Nephron (organoid): ENCODE measurements at regions not wholly inside any gene's neighbourhood (a gene's known extent, or its start where the extent isn't known, plus 50 kb on each side); places are given as distances from the start of the nearest gene placed in this dataset.
A peak's percentile ranks its signal among the peaks of the same experiment; 100 is the strongest.

Source experiments
- H3K27ac Mint-ChIP-seq, 3 experiments: 2 replicates each; pipeline ENCODE4 v1.8.0; 2020; ENCODE audit warnings: mixed read lengths in 3 of 3, mild to moderate bottlenecking in 2 of 3, moderate library complexity in 1 of 3
- H3K27me3 Mint-ChIP-seq: 2 replicates; pipeline ENCODE4 v1.8.0; 2021; ENCODE audit warnings: low read depth, mild to moderate bottlenecking, moderate library complexity, mixed read lengths
- H3K36me3 Mint-ChIP-seq: 2 replicates; pipeline ENCODE4 v1.8.0; 2020; ENCODE audit warnings: low read depth, mixed read lengths
- H3K4me1 Mint-ChIP-seq: 2 replicates; pipeline ENCODE4 v1.8.0; 2020; ENCODE audit warnings: mixed read lengths
- H3K4me3 Mint-ChIP-seq, 3 experiments: 2 replicates each; pipeline ENCODE4 v1.8.0; 2020; ENCODE audit warnings: mild to moderate bottlenecking in 3 of 3, mixed read lengths in 3 of 3, moderate library complexity in 2 of 3
- H3K9me3 Mint-ChIP-seq: 2 replicates; pipeline ENCODE4 v1.8.0; 2020; ENCODE audit warnings: mixed read lengths
- TF ChIP-seq, protein P1 (sequence below), 3 experiments: fragments of 200-600 bp; sonication (generic); IDR thresholded peaks; one replicate each; pipeline ENCODE4 v1.5.0; 2021; ENCODE audit warnings: antibody characterized with exemption in 3 of 3; ENCODE audit not compliant: unreplicated experiment in 3 of 3

- H3K4me3 Mint-ChIP-seq: no peak overlapping the region
- H3K4me1 Mint-ChIP-seq: no peaks in the 10 kb centered on the region
- TF ChIP-seq, protein P1, sequence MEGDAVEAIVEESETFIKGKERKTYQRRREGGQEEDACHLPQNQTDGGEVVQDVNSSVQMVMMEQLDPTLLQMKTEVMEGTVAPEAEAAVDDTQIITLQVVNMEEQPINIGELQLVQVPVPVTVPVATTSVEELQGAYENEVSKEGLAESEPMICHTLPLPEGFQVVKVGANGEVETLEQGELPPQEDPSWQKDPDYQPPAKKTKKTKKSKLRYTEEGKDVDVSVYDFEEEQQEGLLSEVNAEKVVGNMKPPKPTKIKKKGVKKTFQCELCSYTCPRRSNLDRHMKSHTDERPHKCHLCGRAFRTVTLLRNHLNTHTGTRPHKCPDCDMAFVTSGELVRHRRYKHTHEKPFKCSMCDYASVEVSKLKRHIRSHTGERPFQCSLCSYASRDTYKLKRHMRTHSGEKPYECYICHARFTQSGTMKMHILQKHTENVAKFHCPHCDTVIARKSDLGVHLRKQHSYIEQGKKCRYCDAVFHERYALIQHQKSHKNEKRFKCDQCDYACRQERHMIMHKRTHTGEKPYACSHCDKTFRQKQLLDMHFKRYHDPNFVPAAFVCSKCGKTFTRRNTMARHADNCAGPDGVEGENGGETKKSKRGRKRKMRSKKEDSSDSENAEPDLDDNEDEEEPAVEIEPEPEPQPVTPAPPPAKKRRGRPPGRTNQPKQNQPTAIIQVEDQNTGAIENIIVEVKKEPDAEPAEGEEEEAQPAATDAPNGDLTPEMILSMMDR (IDR thresholded peaks at IDR 0.05; ENCODE audit: unreplicated experiment in 3 of 3): no peak
- no peaks in the 10 kb centered on the region for H3K36me3 Mint-ChIP-seq
- H3K27me3 Mint-ChIP-seq: peaks cover 8% of the 10 kb centered on the region
- H3K27ac Mint-ChIP-seq: no peak overlapping the region
- H3K9me3 Mint-ChIP-seq: no peaks in the 10 kb centered on the region
Measured at GRCh38 chr2:21602789-21603188, 479.0 kb downstream of the TDRD15 start.

DNA sequence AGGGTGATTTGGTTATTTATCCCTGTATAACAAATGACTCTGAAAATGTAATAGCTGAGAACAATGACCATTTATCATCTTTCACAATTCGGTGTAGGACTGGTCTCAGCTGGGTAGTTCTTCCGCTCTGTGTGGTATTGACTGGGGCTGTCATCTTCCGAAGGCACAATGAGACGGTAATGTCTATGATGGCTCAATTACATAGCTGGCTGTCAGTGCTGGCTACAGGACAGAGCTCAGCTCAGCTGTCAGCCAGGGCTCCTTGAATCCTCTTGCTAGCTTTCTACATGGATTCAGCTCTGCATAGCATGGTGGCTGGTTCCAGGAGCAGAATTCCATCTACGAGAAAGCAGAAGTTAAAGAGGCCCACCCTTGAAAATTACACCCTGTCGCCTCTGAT lies 483.8 kb downstream of the TDRD15 start:
- no peaks in the 10 kb centered on the region for H3K4me1 Mint-ChIP-seq
- H3K27me3 Mint-ChIP-seq: peaks cover 8% of the 10 kb centered on the region
- TF ChIP-seq, protein P1 (IDR thresholded peaks at IDR 0.05; ENCODE audit: unreplicated experiment in 3 of 3): no peak

GRCh38 chr2:21610304-21610703 lies 486.5 kb downstream of the TDRD15 start:
- Mint-ChIP-seq H3K9me3 (peaks cover 27% of the 10 kb centered on the region), H3K27ac (no peak overlapping the region), H3K4me1 (no peaks in the 10 kb centered on the region), H3K27me3 (peaks cover 1% of the 10 kb centered on the region), H3K4me3 (no peak overlapping the region), H3K36me3 (no peaks in the 10 kb centered on the region)
- TF ChIP-seq, protein P1 (IDR thresholded peaks at IDR 0.05; ENCODE audit: unreplicated experiment in 3 of 3): no peak

More for the DNA sequence above, 483.8 kb downstream of the TDRD15 start:
- Mint-ChIP-seq H3K9me3 (peaks cover 11% of the 10 kb centered on the region), H3K4me3 (no peak overlapping the region), H3K27ac (no peak overlapping the region), H3K36me3 (no peaks in the 10 kb centered on the region)

DNA sequence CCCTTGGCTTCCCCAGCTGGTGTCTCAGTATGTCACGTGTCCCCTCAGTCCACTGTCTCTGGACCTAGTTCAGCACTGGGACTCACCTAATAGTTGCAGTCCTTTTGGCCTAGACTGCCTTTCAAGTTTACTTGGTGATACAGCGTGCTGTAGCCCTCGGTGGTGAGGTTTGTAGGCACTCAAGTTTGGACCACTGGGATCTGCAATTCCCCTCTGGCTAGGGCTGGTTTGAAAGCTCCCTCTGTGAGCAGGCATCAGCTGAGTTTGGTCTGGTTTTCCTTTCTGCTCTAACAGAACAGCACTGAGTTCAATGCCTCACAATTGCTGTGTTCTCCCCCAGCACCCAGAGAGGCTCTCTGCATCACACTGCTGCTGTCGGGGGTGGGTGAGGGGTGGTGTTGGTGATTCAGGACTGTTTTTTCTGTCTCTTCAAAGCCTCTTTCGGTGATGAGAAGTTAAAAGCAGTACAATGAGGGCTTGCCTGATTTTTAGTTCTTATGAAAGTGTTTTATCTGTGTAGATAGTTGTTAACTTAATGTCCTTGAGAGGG lies 494.2 kb downstream of the TDRD15 start:
- Mint-ChIP-seq H3K4me1 (no peaks in the 10 kb centered on the region), H3K27ac (no peak overlapping the region), H3K36me3 (no peaks in the 10 kb centered on the region), H3K9me3 (peaks cover 18% of the 10 kb centered on the region), H3K4me3 (no peak overlapping the region), H3K27me3 (no peaks in the 10 kb centered on the region)
- TF ChIP-seq, protein P1 (IDR thresholded peaks at IDR 0.05; ENCODE audit: unreplicated experiment in 3 of 3): no peak

DNA sequence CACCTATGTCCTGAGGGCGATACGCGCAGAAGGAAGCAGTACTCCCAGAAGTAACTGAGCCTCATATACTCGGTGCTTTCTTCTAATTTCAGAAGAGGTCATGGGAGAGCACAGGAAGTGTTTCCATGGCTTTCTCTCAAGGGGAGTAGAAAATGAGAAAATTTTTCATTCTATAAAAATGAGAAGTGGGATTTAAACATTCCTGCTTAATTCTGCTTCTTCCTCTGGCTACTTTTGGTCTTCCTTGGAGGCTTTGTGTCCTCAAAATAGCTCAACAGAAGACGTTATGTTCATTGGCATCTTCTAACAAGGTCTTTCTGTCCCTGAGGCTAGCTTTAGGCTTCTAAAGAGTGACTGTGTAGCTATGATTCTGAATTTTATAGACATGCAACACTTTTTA lies 497.0 kb downstream of the TDRD15 start:
- Mint-ChIP-seq H3K4me3 (no peak overlapping the region), H3K4me1 (no peaks in the 10 kb centered on the region), H3K27me3 (no peaks in the 10 kb centered on the region), H3K9me3 (peaks cover under 1% of the 10 kb centered on the region), H3K36me3 (no peaks in the 10 kb centered on the region), H3K27ac (no peak overlapping the region)
- TF ChIP-seq, protein P1 (IDR thresholded peaks at IDR 0.05; ENCODE audit: unreplicated experiment in 3 of 3): no peak

DNA sequence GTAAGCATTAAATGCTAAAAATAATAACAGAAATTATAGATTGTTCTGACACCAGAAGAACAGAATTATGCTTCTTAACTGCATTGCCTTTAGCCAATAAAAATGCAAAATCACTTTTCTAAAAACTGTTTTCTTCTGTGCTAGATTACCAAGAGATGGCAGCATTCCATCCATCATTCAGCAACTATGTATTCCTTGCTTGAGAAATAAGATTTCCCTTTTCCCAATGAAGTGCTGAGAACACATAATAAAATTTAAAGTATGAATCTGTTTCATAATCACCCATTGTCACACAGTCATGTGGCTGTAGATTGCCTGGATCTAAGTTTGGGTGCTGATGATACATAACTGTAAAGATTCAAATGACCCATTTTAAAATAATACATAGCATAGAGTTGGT lies 504.2 kb downstream of the TDRD15 start:
- H3K36me3 Mint-ChIP-seq: no peaks in the 10 kb centered on the region
- peaks cover 6% of the 10 kb centered on the region for H3K27me3 Mint-ChIP-seq
- no peaks in the 10 kb centered on the region for H3K4me1 Mint-ChIP-seq
- no peaks in the 10 kb centered on the region for H3K9me3 Mint-ChIP-seq
- no peak overlapping the region for H3K27ac Mint-ChIP-seq
- H3K4me3 Mint-ChIP-seq: no peak overlapping the region
- TF ChIP-seq, protein P1 (IDR thresholded peaks at IDR 0.05; ENCODE audit: unreplicated experiment in 3 of 3): peak in 2 of 3 experiments; percentile 18 to 40
